Adrenal gland (tissue), 9 donors: ENCODE measurements at regions not wholly inside any gene's neighbourhood (a gene's known extent, or its start where the extent isn't known, plus 50 kb on each side); places are given as distances from the start of the nearest gene placed in this dataset.
A peak's percentile ranks its signal among the peaks of the same experiment; 100 is the strongest.

Experiments used
- DNase-seq, 7 donors: peaks; one replicate each; pipeline ENCODE4 v3.0.0-alpha.2; 2019 to 2020
- H3K27ac ChIP-seq, 5 donors: fragments of 200-600 bp; sonication (generic) in 4 of 5; 1 replicate in 3 of 5; 2 replicates in 2 of 5; pipeline versions ENCODE4 v1.5.1 to v1.8.0; 2016 to 2020; ENCODE audit warnings: mild to moderate bottlenecking in 1 of 5
- H3K27me3 ChIP-seq: fragments of 200-600 bp; 2 replicates; pipeline ENCODE4 v1.8.0; 2021
- H3K36me3 ChIP-seq, 2 donors: fragments of 200-600 bp; replicated peaks in 1 of 2; 1 replicate in 1 of 2; 2 replicates in 1 of 2; pipeline versions ENCODE4 v1.5.1 to v1.8.0; 2018 to 2022
- H3K4me1 ChIP-seq, 2 donors: fragments of 200-600 bp; replicated peaks in 1 of 2; 1 replicate in 1 of 2; 2 replicates in 1 of 2; pipeline versions ENCODE4 v1.5.1 to v1.8.0; 2018 to 2021
- H3K4me3 ChIP-seq, 4 donors: fragments of 200-600 bp; sonication (generic) in 3 of 4; one replicate each; pipeline ENCODE4 v1.5.1; 2016 to 2018
- H3K9me3 ChIP-seq, 3 donors: fragments of 200-600 bp; sonication (generic) in 1 of 3; replicated peaks in 1 of 3; 1 replicate in 2 of 3; 2 replicates in 1 of 3; pipeline versions ENCODE4 v1.5.1 to v1.8.0; 2016 to 2021
- POLR2A ChIP-seq, 2 donors: fragments of 450-650 bp; IDR thresholded peaks; one replicate each; pipeline ENCODE4 v1.6.1; 2017; ENCODE audit warnings: antibody characterized with exemption in 2 of 2, mild to moderate bottlenecking in 2 of 2, moderate library complexity in 1 of 2
- WGBS, 4 donors: extraction: QIAGEN DNeasy Blood & Tissue Kit in 2 of 4; methylation state at CpG; one replicate each; pipeline versions ENCODE4 v1.1.5 to v1.1.7; 2013 to 2017; 5-methylcytosine and 5-hydroxymethylcytosine counted together
- intact Hi-C, 2 donors: fragments of 100-400 bp; cut with DNase I; formaldehyde crosslinking; loops; one replicate each; pipeline versions ENCODE4 v1.14.1 to v1.15.0; 2022 to 2023
- TF ChIP-seq, protein P1 (sequence below), 6 experiments: fragments of 450-650 bp in 4 of 6; fragments of 200-600 bp in 2 of 6; sonication (generic) in 1 of 6; IDR thresholded peaks; 1 replicate in 5 of 6; 2 replicates in 1 of 6; pipeline versions ENCODE4 v1.5.1 to v1.8.0; 2016 to 2021; ENCODE audit warnings: antibody characterized with exemption in 6 of 6, mild to moderate bottlenecking in 2 of 6, moderate library complexity in 1 of 6
- donor health status: healthy with polysubstance abuse.
- donor health status: Bipolar disorder and iron deficiency.
- donor health status: DM: yes; HTN: yes; CAD: no.
- donor health status: DM: no; HTN: no; CAD: no.
- donor health status: DM: no; HTN: no; CAD: no.

DNA sequence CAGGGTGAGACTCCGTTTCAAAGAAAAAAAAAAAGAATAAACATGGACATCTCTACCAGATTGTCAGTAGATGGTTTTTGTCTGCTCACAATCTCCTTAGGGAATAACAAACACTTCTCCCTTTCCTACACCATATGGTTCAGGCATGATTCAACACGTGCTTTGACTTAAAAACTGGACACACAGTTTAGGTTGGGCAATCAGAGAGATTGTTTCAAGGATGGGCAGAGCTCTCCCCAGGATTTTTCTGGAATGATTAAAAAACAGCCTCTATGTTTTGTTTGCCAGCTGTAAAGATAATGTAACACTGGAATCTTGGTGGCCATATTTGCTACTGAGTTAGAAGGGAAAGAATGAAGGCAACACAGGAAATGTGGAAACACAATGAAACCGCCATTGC lies 150.1 kb upstream of the TSC22D1 start:
- H3K4me1 ChIP-seq: no peaks in the 10 kb centered on the region
- intact Hi-C loops: no loop called here
- H3K27ac ChIP-seq: no peak overlapping the region
- H3K27me3 ChIP-seq: no peaks in the 10 kb centered on the region
- H3K9me3 ChIP-seq: no peaks in the 10 kb centered on the region
- H3K36me3 ChIP-seq: no peaks in the 10 kb centered on the region
- no peak overlapping the region for H3K4me3 ChIP-seq
- no peak for TF ChIP-seq POLR2A (IDR thresholded peaks at IDR 0.05)
- TF ChIP-seq, protein P1, sequence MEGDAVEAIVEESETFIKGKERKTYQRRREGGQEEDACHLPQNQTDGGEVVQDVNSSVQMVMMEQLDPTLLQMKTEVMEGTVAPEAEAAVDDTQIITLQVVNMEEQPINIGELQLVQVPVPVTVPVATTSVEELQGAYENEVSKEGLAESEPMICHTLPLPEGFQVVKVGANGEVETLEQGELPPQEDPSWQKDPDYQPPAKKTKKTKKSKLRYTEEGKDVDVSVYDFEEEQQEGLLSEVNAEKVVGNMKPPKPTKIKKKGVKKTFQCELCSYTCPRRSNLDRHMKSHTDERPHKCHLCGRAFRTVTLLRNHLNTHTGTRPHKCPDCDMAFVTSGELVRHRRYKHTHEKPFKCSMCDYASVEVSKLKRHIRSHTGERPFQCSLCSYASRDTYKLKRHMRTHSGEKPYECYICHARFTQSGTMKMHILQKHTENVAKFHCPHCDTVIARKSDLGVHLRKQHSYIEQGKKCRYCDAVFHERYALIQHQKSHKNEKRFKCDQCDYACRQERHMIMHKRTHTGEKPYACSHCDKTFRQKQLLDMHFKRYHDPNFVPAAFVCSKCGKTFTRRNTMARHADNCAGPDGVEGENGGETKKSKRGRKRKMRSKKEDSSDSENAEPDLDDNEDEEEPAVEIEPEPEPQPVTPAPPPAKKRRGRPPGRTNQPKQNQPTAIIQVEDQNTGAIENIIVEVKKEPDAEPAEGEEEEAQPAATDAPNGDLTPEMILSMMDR (IDR thresholded peaks at IDR 0.05): no peak
- WGBS, 4 donors: 78 to 92% (median 86%) methylated on average over 3 of the region's 3 CpGs
- no peak for DNase-seq

DNA sequence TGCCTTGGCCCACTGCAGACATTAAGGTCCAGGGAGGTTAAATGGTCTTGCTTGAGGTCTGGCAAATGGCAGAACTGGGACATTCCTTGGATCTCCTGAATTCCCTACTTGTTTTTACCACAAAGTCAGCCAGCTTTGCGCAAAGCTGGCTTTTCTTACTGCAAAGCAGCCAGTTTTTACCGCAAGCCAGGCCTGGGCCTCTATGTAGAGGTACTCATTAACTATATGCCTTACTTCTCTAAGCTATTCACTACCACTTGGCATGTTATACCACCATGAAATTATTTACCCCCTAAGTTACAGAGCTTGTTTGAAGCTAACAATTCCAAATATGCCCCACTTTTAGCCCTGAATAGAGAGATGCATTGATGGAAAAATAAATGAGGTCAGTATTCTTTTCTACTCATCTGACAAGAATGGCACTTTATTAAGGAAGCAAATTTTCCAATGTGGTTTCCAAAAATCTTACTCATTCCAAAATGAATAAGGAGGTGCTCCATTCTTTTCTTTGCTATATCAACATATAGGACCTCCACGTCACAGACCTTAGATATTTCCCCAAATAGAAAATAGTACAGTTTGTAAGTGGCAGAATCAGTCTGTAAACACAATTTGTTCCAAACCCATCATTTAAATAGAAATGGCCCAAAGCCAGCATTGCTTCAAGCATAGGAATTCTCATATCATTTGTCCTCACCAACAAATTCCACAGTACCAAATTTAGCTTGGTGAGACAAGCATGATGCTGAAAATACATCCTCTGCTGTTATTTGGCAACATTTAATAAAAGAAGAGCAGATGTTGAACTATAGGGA lies 143.9 kb upstream of the TSC22D1 start:
- 83 to 88% (median 85%) methylated on average over 3 of the region's 3 CpGs for WGBS, 4 donors
- no peak for TF ChIP-seq POLR2A (IDR thresholded peaks at IDR 0.05)
- TF ChIP-seq, protein P1 (IDR thresholded peaks at IDR 0.05): no peak
- H3K27me3 ChIP-seq: no peaks in the 10 kb centered on the region
- H3K27ac ChIP-seq: peak overlapping the region in 1 of 5 donors; percentile 18
- no peaks in the 10 kb centered on the region for H3K9me3 ChIP-seq
- intact Hi-C loops: no loop called here
- DNase-seq: no peak
- no peak overlapping the region for H3K4me3 ChIP-seq
- H3K36me3 ChIP-seq: no peaks in the 10 kb centered on the region
- no peaks in the 10 kb centered on the region for H3K4me1 ChIP-seq

DNA sequence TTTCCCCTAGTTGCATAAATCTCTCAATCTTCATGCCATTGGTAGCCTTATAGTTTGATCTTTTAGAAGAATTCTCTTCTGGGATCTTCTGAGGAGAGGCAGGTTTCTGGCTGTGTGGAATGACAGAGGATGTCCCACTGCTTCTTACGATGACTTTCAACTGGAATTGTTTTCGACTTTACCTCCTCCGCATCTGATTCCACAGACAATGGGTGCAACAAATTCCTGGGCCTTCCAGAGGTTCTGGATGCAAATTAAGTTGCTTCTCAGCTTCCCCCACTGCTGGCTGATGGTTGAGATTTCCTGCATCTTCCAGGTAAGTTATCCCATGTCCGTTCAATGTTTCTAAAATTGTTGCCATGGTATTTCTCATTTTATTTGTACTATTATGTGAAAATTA lies 142.3 kb upstream of the TSC22D1 start:
- WGBS, 4 donors: 86 to 91% (median 87%) methylated on average over 4 of the region's 4 CpGs
- Histone ChIP-seq H3K4me3 (no peak overlapping the region), H3K27me3 (no peaks in the 10 kb centered on the region), H3K27ac (no peak overlapping the region), H3K9me3 (no peaks in the 10 kb centered on the region), H3K36me3 (no peaks in the 10 kb centered on the region), H3K4me1 (no peaks in the 10 kb centered on the region)
- intact Hi-C loops: no loop called here
- no peak for TF ChIP-seq POLR2A (IDR thresholded peaks at IDR 0.05)
- TF ChIP-seq, protein P1 (IDR thresholded peaks at IDR 0.05): no peak
- no peak for DNase-seq

DNA sequence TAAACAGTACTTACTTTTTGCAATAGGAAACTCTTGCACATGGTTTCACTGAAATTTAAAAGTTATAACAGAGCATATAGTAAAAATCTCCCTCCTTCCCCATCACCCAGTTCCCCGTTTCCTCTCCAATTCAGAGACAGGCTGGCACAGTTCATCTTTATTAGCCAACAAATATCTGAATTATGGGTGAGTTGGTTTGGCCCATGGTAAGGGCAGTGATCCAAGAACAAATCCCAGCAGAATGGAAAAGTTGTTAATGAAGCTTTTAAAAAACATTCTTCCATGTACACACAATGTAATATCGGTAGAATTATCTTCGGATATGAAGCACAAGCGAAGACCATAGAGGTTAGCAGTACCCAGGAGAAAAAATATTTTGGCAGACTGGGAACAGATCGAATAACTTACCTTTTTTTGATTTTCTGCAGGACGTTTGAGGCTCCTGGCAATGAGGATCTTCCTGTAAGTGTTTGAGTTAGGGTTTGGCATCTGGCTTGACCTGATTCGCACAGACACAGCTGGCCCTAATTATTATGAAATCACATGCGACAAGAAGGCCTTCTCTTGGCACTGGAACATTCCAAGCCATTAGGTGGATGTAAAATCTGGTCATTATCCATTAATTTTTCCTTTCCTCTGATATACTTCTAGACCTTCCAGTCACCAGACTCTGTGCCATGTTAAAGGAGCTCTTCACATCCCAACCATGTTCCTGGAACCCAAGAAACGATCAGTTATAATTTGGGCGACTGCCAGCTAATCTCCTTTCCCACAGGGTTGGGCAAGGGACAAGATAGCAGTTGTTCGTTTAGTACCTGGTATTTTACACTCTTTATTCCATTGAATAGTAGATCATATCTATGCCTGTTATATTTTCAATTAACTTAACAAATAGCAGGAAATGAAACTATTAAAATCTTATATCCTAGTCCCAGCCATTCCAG lies 139.4 kb upstream of the TSC22D1 start:
- no peaks in the 10 kb centered on the region for H3K27me3 ChIP-seq
- 72 to 75% (median 74%) methylated on average over 11 of the region's 11 CpGs for WGBS, 4 donors
- intact Hi-C loops: no loop called here
- no peaks in the 10 kb centered on the region for H3K9me3 ChIP-seq
- no peak for TF ChIP-seq POLR2A (IDR thresholded peaks at IDR 0.05)
- TF ChIP-seq, protein P1 (IDR thresholded peaks at IDR 0.05): no peak
- H3K36me3 ChIP-seq: no peaks in the 10 kb centered on the region
- H3K4me3 ChIP-seq: no peak overlapping the region
- peak overlapping the region in 1 of 5 donors; percentile 7 for H3K27ac ChIP-seq
- peaks cover 0 to 7% of the 10 kb centered on the region in 2 donors for H3K4me1 ChIP-seq
- no peak for DNase-seq
